B cell (primary cell): ENCODE measurements at regions not wholly inside any gene's neighbourhood (a gene's known extent, or its start where the extent isn't known, plus 50 kb on each side); places are given as distances from the start of the nearest gene placed in this dataset.

ENCODE experiments used
- ATAC-seq: fragments of 200-7000 bp; cut with Tn5 transposase; one replicate; pipeline ENCODE4 v1.10.0; 2021; ENCODE audit warnings: low read depth, mild to moderate bottlenecking, moderate number of reproducible peaks, moderate library complexity
- CTCF ChIA-PET: fragments of 350-600 bp; sonication (Branson Sonifier 250); formaldehyde crosslinking; loops from one replicate; lab custom pipeline; 2021; ENCODE audit warnings: antibody characterized with exemption, inconsistent platforms; lab: Charles Lee
- POLR2A ChIA-PET: fragments of 350-600 bp; sonication (Branson Sonifier 250); formaldehyde crosslinking; loops from one replicate; lab custom pipeline; 2021; ENCODE audit warnings: antibody characterized with exemption; lab: Charles Lee
- DNase-seq: peaks from one replicate; pipeline ENCODE4 v3.0.0; 2013
- H2AFZ ChIP-seq: 2 replicates; pipeline ENCODE4 v1.6.1; 2012; ENCODE audit warnings: mild to moderate bottlenecking, low read depth, low read length; ENCODE audit not compliant: insufficient read depth, poor library complexity, severe bottlenecking
- H3K27ac ChIP-seq, 2 donors: 1 replicate in 1 of 2; 2 replicates in 1 of 2; pipeline ENCODE4 v1.5.1; 2012 to 2013; ENCODE audit warnings: low read length in 2 of 2, mild to moderate bottlenecking in 2 of 2, moderate library complexity in 1 of 2
- H3K27me3 ChIP-seq, 4 experiments: fragments of 200-600 bp in 1 of 4; sonication (generic) in 1 of 4; replicated peaks in 1 of 4; 1 replicate in 2 of 4; 2 replicates in 2 of 4; pipeline versions ENCODE4 v1.6.1 to v1.7.0; 2013 to 2016; ENCODE audit warnings: low read length in 3 of 4, mild to moderate bottlenecking in 2 of 4, mixed read lengths in 1 of 4, moderate library complexity in 1 of 4; ENCODE audit not compliant: insufficient read depth in 4 of 4, control insufficient read depth in 3 of 4; ENCODE audit errors: control extremely low read depth in 1 of 4
- H3K36me3 ChIP-seq, 2 experiments: replicated peaks in 1 of 2; 1 replicate in 1 of 2; 2 replicates in 1 of 2; pipeline versions ENCODE4 v1.6.1 to v1.7.1; 2013; ENCODE audit warnings: low read length in 1 of 2; ENCODE audit not compliant: insufficient read depth in 2 of 2, control insufficient read depth in 1 of 2; ENCODE audit errors: control extremely low read depth in 1 of 2, extremely low read depth in 1 of 2
- H3K4me1 ChIP-seq, 2 donors: fragments of 200-600 bp in 1 of 2; sonication (generic) in 1 of 2; 1 replicate in 1 of 2; 2 replicates in 1 of 2; pipeline versions ENCODE4 v1.5.1 to v1.6.1; 2013 to 2017; ENCODE audit warnings: low read length in 2 of 2; ENCODE audit not compliant: control insufficient read depth in 2 of 2, insufficient read depth in 2 of 2
- H3K4me2 ChIP-seq: replicated peaks from 2 replicates; pipeline ENCODE3; 2012; ENCODE audit warnings: mild to moderate bottlenecking, low read depth, low read length; ENCODE audit not compliant: poor library complexity, severe bottlenecking
- H3K4me3 ChIP-seq, 5 experiments: fragments of 200-600 bp in 1 of 5; sonication (generic) in 1 of 5; 1 replicate in 3 of 5; 2 replicates in 2 of 5; pipeline versions ENCODE4 v1.5.1 to v1.7.0; 2011 to 2016; ENCODE audit warnings: low read length in 4 of 5, mild to moderate bottlenecking in 4 of 5, low read depth in 2 of 5, control low read depth in 1 of 5, moderate library complexity in 1 of 5; ENCODE audit not compliant: insufficient read depth in 1 of 5; ENCODE audit errors: control extremely low read depth in 1 of 5, extremely low read depth in 1 of 5
- H3K79me2 ChIP-seq: fragments of 200-600 bp; sonication (generic); one replicate; pipeline ENCODE4 v1.6.0; 2016; ENCODE audit warnings: low read length; ENCODE audit not compliant: control insufficient read depth, insufficient read depth
- H3K9ac ChIP-seq: fragments of 200-600 bp; sonication (generic); 2 replicates; pipeline ENCODE4 v1.6.1; 2017; ENCODE audit warnings: mild to moderate bottlenecking, low read length, moderate library complexity
- H3K9me3 ChIP-seq, 3 donors: one replicate each; pipeline versions ENCODE4 v1.6.1 to v1.7.1; 2013; ENCODE audit warnings: low read length in 2 of 3; ENCODE audit not compliant: control insufficient read depth in 2 of 3, insufficient read depth in 1 of 3; ENCODE audit errors: control extremely low read depth in 1 of 3
- H4K20me1 ChIP-seq: 2 replicates; pipeline ENCODE4 v1.6.0; 2012; ENCODE audit warnings: mild to moderate bottlenecking, low read length; ENCODE audit not compliant: insufficient read depth, control insufficient read depth, poor library complexity, severe bottlenecking
- H3K27ac Mint-ChIP-seq: one replicate; pipeline ENCODE4 v1.8.0; 2021; ENCODE audit warnings: mixed read lengths
- H3K27me3 Mint-ChIP-seq: one replicate; pipeline ENCODE4 v1.8.0; 2021; ENCODE audit warnings: mixed read lengths
- H3K4me1 Mint-ChIP-seq: one replicate; pipeline ENCODE4 v1.8.0; 2021; ENCODE audit warnings: mixed read lengths
- H3K4me3 Mint-ChIP-seq: one replicate; pipeline ENCODE4 v1.8.0; 2021; ENCODE audit warnings: mixed read lengths
- H3K9me3 Mint-ChIP-seq: one replicate; pipeline ENCODE4 v1.8.0; 2022; ENCODE audit warnings: mixed read lengths; ENCODE audit not compliant: insufficient read depth
- EZH2 ChIP-seq: IDR thresholded peaks from 2 replicates; pipeline ENCODE4 v1.6.1; 2012; ENCODE audit warnings: borderline replicate concordance, low read depth, mild to moderate bottlenecking, moderate library complexity, low read length; ENCODE audit not compliant: insufficient read depth, poor library complexity, severe bottlenecking
- WGBS: methylation state at CpG from one replicate; pipeline ENCODE4 v1.1.5; 2013; ENCODE audit warnings: missing lambda C conversion rate; ENCODE audit not compliant: insufficient coverage; 5-methylcytosine and 5-hydroxymethylcytosine counted together
- intact Hi-C: fragments of 100-400 bp; cut with micrococcal nuclease; formaldehyde crosslinking; loops from one replicate; pipeline ENCODE4 v1.10.0; 2022
- TF ChIP-seq, protein P1 (sequence below): fragments of 200-600 bp; IDR thresholded peaks from one replicate; pipeline ENCODE4 v1.8.0; 2022; ENCODE audit warnings: antibody characterized with exemption, mild to moderate bottlenecking

DNA sequence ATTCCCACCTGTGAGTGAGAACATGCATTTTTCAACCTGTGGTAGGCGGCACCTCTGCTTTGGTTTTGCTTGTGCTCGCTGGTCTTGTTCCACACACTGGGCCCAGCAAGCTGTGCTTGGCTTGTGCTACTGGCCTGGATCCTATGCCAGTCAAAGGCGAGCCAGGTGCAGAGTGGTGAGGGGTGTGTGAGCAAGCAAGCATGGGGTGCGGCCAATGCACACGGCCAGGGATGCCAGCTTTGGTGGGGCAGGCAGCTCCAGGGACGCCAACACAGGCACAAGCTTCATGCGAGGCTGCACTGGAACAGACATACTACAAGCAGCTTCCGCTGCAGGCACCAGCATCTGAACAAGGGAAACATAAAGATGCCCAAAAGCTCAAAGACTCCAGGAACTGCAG lies 654.9 kb upstream of the EYS start:
- H3K4me1 Mint-ChIP-seq: no peaks in the 10 kb centered on the region
- ATAC-seq (no peak), DNase-seq (no peak)
- CTCF ChIA-PET: no interaction called here
- no peak overlapping the region for H3K4me3 Mint-ChIP-seq
- no peak overlapping the region for H3K4me2 ChIP-seq
- H3K27me3 ChIP-seq: no peaks in the 10 kb centered on the region
- no peak overlapping the region for H3K27ac Mint-ChIP-seq
- H3K27ac ChIP-seq: no peak overlapping the region
- H3K27me3 Mint-ChIP-seq: no peaks in the 10 kb centered on the region
- TF ChIP-seq, protein P1, sequence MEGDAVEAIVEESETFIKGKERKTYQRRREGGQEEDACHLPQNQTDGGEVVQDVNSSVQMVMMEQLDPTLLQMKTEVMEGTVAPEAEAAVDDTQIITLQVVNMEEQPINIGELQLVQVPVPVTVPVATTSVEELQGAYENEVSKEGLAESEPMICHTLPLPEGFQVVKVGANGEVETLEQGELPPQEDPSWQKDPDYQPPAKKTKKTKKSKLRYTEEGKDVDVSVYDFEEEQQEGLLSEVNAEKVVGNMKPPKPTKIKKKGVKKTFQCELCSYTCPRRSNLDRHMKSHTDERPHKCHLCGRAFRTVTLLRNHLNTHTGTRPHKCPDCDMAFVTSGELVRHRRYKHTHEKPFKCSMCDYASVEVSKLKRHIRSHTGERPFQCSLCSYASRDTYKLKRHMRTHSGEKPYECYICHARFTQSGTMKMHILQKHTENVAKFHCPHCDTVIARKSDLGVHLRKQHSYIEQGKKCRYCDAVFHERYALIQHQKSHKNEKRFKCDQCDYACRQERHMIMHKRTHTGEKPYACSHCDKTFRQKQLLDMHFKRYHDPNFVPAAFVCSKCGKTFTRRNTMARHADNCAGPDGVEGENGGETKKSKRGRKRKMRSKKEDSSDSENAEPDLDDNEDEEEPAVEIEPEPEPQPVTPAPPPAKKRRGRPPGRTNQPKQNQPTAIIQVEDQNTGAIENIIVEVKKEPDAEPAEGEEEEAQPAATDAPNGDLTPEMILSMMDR: no peak
- no peak for TF ChIP-seq EZH2
- peaks cover 0 to 16% (median 2%) of the 10 kb centered on the region in 3 donors for H3K9me3 ChIP-seq
- H3K4me1 ChIP-seq: no peaks in the 10 kb centered on the region
- H3K9me3 Mint-ChIP-seq: no peaks in the 10 kb centered on the region
- no peaks in the 10 kb centered on the region for H4K20me1 ChIP-seq
- 89% methylated on average over 8 of the region's 8 CpGs for WGBS
- H3K79me2 ChIP-seq: no peaks in the 10 kb centered on the region
- H2AFZ ChIP-seq: no peak overlapping the region
- H3K9ac ChIP-seq: no peak overlapping the region
- H3K4me3 ChIP-seq: no peak overlapping the region
- H3K36me3 ChIP-seq: no peaks in the 10 kb centered on the region
- POLR2A ChIA-PET: no interaction called here
- intact Hi-C loops: no loop called here

DNA sequence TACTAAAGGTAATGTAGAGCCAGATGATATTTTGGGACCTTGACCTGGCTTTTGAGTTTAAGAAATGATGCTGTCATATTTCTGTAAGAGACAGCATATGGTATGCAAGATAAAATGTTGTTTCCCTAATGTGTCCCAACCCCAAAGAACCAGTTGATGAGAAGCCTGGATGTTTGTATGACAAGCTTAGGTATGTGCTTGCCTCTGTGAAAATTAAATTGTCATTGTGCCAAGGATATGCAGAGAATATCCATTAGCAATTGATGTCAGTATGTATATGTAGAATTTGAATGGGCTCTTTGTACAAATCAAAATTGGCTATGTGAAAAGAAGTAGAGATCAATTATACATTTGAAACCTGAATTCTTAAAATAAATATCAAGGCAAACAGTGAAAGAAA lies 650.8 kb upstream of the EYS start:
- H3K4me1 Mint-ChIP-seq: no peaks in the 10 kb centered on the region
- H2AFZ ChIP-seq: no peak overlapping the region
- no peak for DNase-seq

More for the DNA sequence above, 650.8 kb upstream of the EYS start:
- Histone ChIP-seq H3K4me1 (no peaks in the 10 kb centered on the region), H3K79me2 (no peaks in the 10 kb centered on the region), H3K36me3 (no peaks in the 10 kb centered on the region), H3K27ac (no peak overlapping the region), H3K4me2 (no peak overlapping the region), H4K20me1 (no peaks in the 10 kb centered on the region), H3K4me3 (no peak overlapping the region), H3K9me3 (peaks cover 0 to 11% (median 2%) of the 10 kb centered on the region in 3 donors), H3K9ac (no peak overlapping the region), H3K27me3 (no peaks in the 10 kb centered on the region)
- Mint-ChIP-seq H3K9me3 (no peaks in the 10 kb centered on the region), H3K27me3 (no peaks in the 10 kb centered on the region), H3K4me3 (no peak overlapping the region), H3K27ac (no peak overlapping the region)
- POLR2A ChIA-PET: no interaction called here
- ATAC-seq: no peak
- TF ChIP-seq, protein P1: no peak
- no peak for TF ChIP-seq EZH2
- CTCF ChIA-PET: no interaction called here
- intact Hi-C loops: no loop called here
